PFSK-1 (cell line): ENCODE measurements at regions not wholly inside any gene's neighbourhood (a gene's known extent, or its start where the extent isn't known, plus 50 kb on each side); places are given as distances from the start of the nearest gene placed in this dataset.

Source experiments
- POLR2AphosphoS5 ChIP-seq: IDR thresholded peaks from 2 replicates; pipeline ENCODE4 v1.6.1; 2012; ENCODE audit warnings: low read depth, mild to moderate bottlenecking, control low read depth, low read length, moderate library complexity
- TAF1 ChIP-seq: IDR thresholded peaks from 2 replicates; pipeline ENCODE4 v1.6.1; 2012; ENCODE audit warnings: low read length, control low read depth, borderline replicate concordance; ENCODE audit not compliant: insufficient read depth

GRCh38 chr13:109900320-109900719 is 113.9 kb upstream of the IRS2 start:
- TF ChIP-seq POLR2AphosphoS5 (no peak), TAF1 (no peak)
